LNCaP clone FGC (cell line): ENCODE measurements at regions not wholly inside any gene's neighbourhood (a gene's known extent, or its start where the extent isn't known, plus 50 kb on each side); places are given as distances from the start of the nearest gene placed in this dataset.

Source experiments
- DNase-seq: peaks from one replicate; pipeline ENCODE4 v3.0.0-alpha.2; 2011; ENCODE audit warnings: low read depth
- H3K4me3 ChIP-seq: 2 replicates; pipeline ENCODE4 v1.5.1; 2011; ENCODE audit warnings: mild to moderate bottlenecking, low read depth, low read length, control low read depth
- TF ChIP-seq, protein P1 (sequence below): IDR thresholded peaks from 2 replicates; pipeline ENCODE4 v1.5.1; 2012; ENCODE audit warnings: mild to moderate bottlenecking; ENCODE audit not compliant: control insufficient read depth, insufficient read depth; ENCODE audit errors: extremely low read depth

DNA sequence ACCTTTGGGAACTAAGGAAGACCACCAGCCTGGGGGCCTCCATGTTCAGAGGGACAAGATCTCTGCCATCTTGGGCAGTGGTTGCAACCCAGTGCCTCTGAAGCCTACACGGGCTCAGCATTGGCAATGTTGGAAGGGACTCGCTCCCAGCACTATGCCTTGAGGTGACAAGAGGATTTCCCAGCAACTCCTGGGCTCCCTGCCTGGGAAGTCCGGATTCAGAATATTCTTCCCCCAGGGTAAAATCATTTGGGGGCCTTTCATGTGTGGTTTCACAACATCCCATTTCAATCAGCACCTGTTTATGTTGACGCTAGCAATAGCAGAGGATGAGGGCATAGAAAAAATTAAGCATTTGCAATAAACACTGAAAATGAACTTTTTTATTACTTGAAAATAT is 509.8 kb upstream of the MGMT start:
- no peak for DNase-seq
- TF ChIP-seq, protein P1, sequence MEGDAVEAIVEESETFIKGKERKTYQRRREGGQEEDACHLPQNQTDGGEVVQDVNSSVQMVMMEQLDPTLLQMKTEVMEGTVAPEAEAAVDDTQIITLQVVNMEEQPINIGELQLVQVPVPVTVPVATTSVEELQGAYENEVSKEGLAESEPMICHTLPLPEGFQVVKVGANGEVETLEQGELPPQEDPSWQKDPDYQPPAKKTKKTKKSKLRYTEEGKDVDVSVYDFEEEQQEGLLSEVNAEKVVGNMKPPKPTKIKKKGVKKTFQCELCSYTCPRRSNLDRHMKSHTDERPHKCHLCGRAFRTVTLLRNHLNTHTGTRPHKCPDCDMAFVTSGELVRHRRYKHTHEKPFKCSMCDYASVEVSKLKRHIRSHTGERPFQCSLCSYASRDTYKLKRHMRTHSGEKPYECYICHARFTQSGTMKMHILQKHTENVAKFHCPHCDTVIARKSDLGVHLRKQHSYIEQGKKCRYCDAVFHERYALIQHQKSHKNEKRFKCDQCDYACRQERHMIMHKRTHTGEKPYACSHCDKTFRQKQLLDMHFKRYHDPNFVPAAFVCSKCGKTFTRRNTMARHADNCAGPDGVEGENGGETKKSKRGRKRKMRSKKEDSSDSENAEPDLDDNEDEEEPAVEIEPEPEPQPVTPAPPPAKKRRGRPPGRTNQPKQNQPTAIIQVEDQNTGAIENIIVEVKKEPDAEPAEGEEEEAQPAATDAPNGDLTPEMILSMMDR, result no peak
- no peak overlapping the region for H3K4me3 ChIP-seq

DNA sequence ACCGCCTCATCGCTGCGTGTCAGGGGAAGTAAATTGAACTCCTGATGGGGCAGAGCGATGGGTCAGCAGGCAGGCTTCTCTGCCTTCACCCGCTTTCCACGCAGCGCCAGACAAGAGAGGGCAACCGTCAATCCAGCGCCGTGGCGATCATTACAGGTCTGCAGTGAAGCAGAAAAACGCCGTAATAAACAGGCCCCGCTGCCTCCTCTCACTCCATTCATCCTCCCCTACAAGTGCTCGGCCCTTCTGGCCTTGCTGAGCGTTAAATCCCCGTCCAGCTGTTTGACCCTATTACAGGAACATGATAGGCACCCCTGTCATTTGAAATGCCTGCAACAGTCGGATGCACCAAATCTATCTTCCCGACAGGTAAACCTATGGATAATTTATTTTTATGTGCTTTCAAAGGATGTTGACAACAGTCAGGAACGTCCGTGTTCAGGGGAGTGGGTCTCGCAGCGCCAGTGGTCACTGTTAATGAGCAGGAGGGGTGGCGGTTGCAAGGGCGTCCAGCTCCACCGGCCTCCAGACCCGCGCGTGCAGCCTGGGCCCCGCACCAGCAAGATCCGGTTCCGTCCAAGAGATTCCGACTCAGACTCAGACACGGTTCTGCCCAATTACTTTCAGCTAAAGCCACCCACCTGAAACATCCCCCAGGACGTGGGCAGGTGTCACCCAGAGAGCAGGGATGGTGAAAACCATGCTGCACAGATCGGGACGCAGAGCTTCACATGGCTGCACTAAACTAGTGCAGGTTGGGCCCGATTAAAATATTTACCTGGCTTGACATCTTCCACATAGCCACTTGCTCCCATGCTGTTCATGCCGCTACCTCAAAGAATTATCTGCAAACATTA is 508.0 kb upstream of the MGMT start:
- TF ChIP-seq, protein P1, result no peak
- H3K4me3 ChIP-seq, result no peak overlapping the region
- DNase-seq, result no peak

GRCh38 chr10:128959746-128960145 is 507.3 kb upstream of the MGMT start:
- DNase-seq, result no peak
- TF ChIP-seq, protein P1, result no peak
- H3K4me3 ChIP-seq, result no peak overlapping the region

GRCh38 chr10:128960517-128960916 is 506.5 kb upstream of the MGMT start:
- TF ChIP-seq, protein P1, result no peak
- no peak overlapping the region for H3K4me3 ChIP-seq
- DNase-seq, result no peak

- no peak for DNase-seq
- no peak overlapping the region for H3K4me3 ChIP-seq
- TF ChIP-seq, protein P1, result no peak
Observed at GRCh38 chr10:128962182-128962581, 504.9 kb upstream of the MGMT start.

GRCh38 chr10:128963211-128964099 is 503.6 kb upstream of the MGMT start:
- DNase-seq, result no peak
- no peak overlapping the region for H3K4me3 ChIP-seq
- TF ChIP-seq, protein P1, result no peak
